ENCODE measurements at regions not wholly inside any gene's neighbourhood (a gene's known extent, or its start where the extent isn't known, plus 50 kb on each side); places are given as distances from the start of the nearest gene placed in this dataset.

GRCh38 chr21:17352996-17353655 is 159.7 kb upstream of the CXADR start:
- Histone ChIP-seq H3K4me1 (ENCODE audit: control insufficient read depth, insufficient read depth, low read length) (no peaks in the 10 kb centered on the region), H3K36me3 (ENCODE audit: control insufficient read depth, insufficient read depth, low read length) (no peaks in the 10 kb centered on the region), H3K27me3 (ENCODE audit: control insufficient read depth, insufficient read depth, low read length, poor library complexity, severe bottlenecking) (no peaks in the 10 kb centered on the region), H3K4me3 (ENCODE audit: insufficient read depth, low read depth, low read length) (no peak overlapping the region), H3K27ac (ENCODE audit: insufficient read depth, low read depth, low read length, poor library complexity, severe bottlenecking) (no peak overlapping the region), H3K9me3 (ENCODE audit: control insufficient read depth, low read length) (no peaks in the 10 kb centered on the region)
- 91% methylated on average over 3 of the region's 3 CpGs for WGBS, 2 experiments

- Histone ChIP-seq H3K9me3 (ENCODE audit: control insufficient read depth, low read length) (no peaks in the 10 kb centered on the region), H3K36me3 (ENCODE audit: control insufficient read depth, insufficient read depth, low read length) (no peaks in the 10 kb centered on the region), H3K27ac (ENCODE audit: insufficient read depth, low read depth, low read length, poor library complexity, severe bottlenecking) (no peak overlapping the region), H3K27me3 (ENCODE audit: control insufficient read depth, insufficient read depth, low read length, poor library complexity, severe bottlenecking) (no peaks in the 10 kb centered on the region), H3K4me1 (ENCODE audit: control insufficient read depth, insufficient read depth, low read length) (no peaks in the 10 kb centered on the region), H3K4me3 (ENCODE audit: insufficient read depth, low read depth, low read length) (no peak overlapping the region)
- 95 to 96% methylated on average over 2 of the region's 2 CpGs for WGBS, 2 experiments
Measured at GRCh38 chr21:17359781-17360180, 153.1 kb upstream of the CXADR start.

GRCh38 chr21:17368748-17369363 is 144.0 kb upstream of the CXADR start:
- no peaks in the 10 kb centered on the region for H3K36me3 ChIP-seq (ENCODE audit: control insufficient read depth, insufficient read depth, low read length)
- H3K4me1 ChIP-seq (ENCODE audit: control insufficient read depth, insufficient read depth, low read length): peaks cover 7% of the 10 kb centered on the region
- WGBS, 2 experiments: 77 to 82% methylated on average over 3 of the region's 3 CpGs
- H3K9me3 ChIP-seq (ENCODE audit: control insufficient read depth, low read length): no peaks in the 10 kb centered on the region
- no peak overlapping the region for H3K27ac ChIP-seq (ENCODE audit: insufficient read depth, low read depth, low read length, poor library complexity, severe bottlenecking)
- H3K4me3 ChIP-seq (ENCODE audit: insufficient read depth, low read depth, low read length): no peak overlapping the region
- no peaks in the 10 kb centered on the region for H3K27me3 ChIP-seq (ENCODE audit: control insufficient read depth, insufficient read depth, low read length, poor library complexity, severe bottlenecking)

- H3K4me3 ChIP-seq (ENCODE audit: insufficient read depth, low read depth, low read length): no peak overlapping the region
- H3K4me1 ChIP-seq (ENCODE audit: control insufficient read depth, insufficient read depth, low read length): peaks cover 7% of the 10 kb centered on the region
- 86 to 90% methylated on average over 5 of the region's 5 CpGs for WGBS, 2 experiments
- H3K27me3 ChIP-seq (ENCODE audit: control insufficient read depth, insufficient read depth, low read length, poor library complexity, severe bottlenecking): no peaks in the 10 kb centered on the region
- H3K36me3 ChIP-seq (ENCODE audit: control insufficient read depth, insufficient read depth, low read length): no peaks in the 10 kb centered on the region
- no peak overlapping the region for H3K27ac ChIP-seq (ENCODE audit: insufficient read depth, low read depth, low read length, poor library complexity, severe bottlenecking)
- H3K9me3 ChIP-seq (ENCODE audit: control insufficient read depth, low read length): no peaks in the 10 kb centered on the region
Measured at GRCh38 chr21:17370263-17370662, 142.6 kb upstream of the CXADR start.

GRCh38 chr21:17370916-17371315 is 141.9 kb upstream of the CXADR start:
- H3K27me3 ChIP-seq (ENCODE audit: control insufficient read depth, insufficient read depth, low read length, poor library complexity, severe bottlenecking): no peaks in the 10 kb centered on the region
- peaks cover 7% of the 10 kb centered on the region for H3K4me1 ChIP-seq (ENCODE audit: control insufficient read depth, insufficient read depth, low read length)
- H3K9me3 ChIP-seq (ENCODE audit: control insufficient read depth, low read length): no peaks in the 10 kb centered on the region
- no peak overlapping the region for H3K4me3 ChIP-seq (ENCODE audit: insufficient read depth, low read depth, low read length)
- no peak overlapping the region for H3K27ac ChIP-seq (ENCODE audit: insufficient read depth, low read depth, low read length, poor library complexity, severe bottlenecking)
- WGBS, 2 experiments: 35 to 38% methylated on average over 5 of the region's 5 CpGs
- H3K36me3 ChIP-seq (ENCODE audit: control insufficient read depth, insufficient read depth, low read length): no peaks in the 10 kb centered on the region

- WGBS, 2 experiments: 14 to 20% methylated on average over 1 of the region's 1 CpG
- Histone ChIP-seq H3K4me3 (ENCODE audit: insufficient read depth, low read depth, low read length) (no peak overlapping the region), H3K4me1 (ENCODE audit: control insufficient read depth, insufficient read depth, low read length) (peaks cover 7% of the 10 kb centered on the region), H3K9me3 (ENCODE audit: control insufficient read depth, low read length) (no peaks in the 10 kb centered on the region), H3K27me3 (ENCODE audit: control insufficient read depth, insufficient read depth, low read length, poor library complexity, severe bottlenecking) (no peaks in the 10 kb centered on the region), H3K36me3 (ENCODE audit: control insufficient read depth, insufficient read depth, low read length) (no peaks in the 10 kb centered on the region), H3K27ac (ENCODE audit: insufficient read depth, low read depth, low read length, poor library complexity, severe bottlenecking) (no peak overlapping the region)
Measured at GRCh38 chr21:17371450-17371849, 141.4 kb upstream of the CXADR start.

- no peak overlapping the region for H3K27ac ChIP-seq (ENCODE audit: insufficient read depth, low read depth, low read length, poor library complexity, severe bottlenecking)
- H3K4me3 ChIP-seq (ENCODE audit: insufficient read depth, low read depth, low read length): no peak overlapping the region
- H3K4me1 ChIP-seq (ENCODE audit: control insufficient read depth, insufficient read depth, low read length): peaks cover 7% of the 10 kb centered on the region
- no peaks in the 10 kb centered on the region for H3K27me3 ChIP-seq (ENCODE audit: control insufficient read depth, insufficient read depth, low read length, poor library complexity, severe bottlenecking)
- no peaks in the 10 kb centered on the region for H3K9me3 ChIP-seq (ENCODE audit: control insufficient read depth, low read length)
- no peaks in the 10 kb centered on the region for H3K36me3 ChIP-seq (ENCODE audit: control insufficient read depth, insufficient read depth, low read length)
- WGBS, 2 experiments: 93 to 100% methylated on average over 2 of the region's 2 CpGs
Measured at GRCh38 chr21:17372200-17372599, 140.6 kb upstream of the CXADR start.

- H3K4me3 ChIP-seq (ENCODE audit: insufficient read depth, low read depth, low read length): no peak overlapping the region
- no peaks in the 10 kb centered on the region for H3K36me3 ChIP-seq (ENCODE audit: control insufficient read depth, insufficient read depth, low read length)
- H3K4me1 ChIP-seq (ENCODE audit: control insufficient read depth, insufficient read depth, low read length): no peaks in the 10 kb centered on the region
- H3K9me3 ChIP-seq (ENCODE audit: control insufficient read depth, low read length): no peaks in the 10 kb centered on the region
- H3K27me3 ChIP-seq (ENCODE audit: control insufficient read depth, insufficient read depth, low read length, poor library complexity, severe bottlenecking): no peaks in the 10 kb centered on the region
- 43 to 50% methylated on average over 2 of the region's 2 CpGs for WGBS, 2 experiments
- no peak overlapping the region for H3K27ac ChIP-seq (ENCODE audit: insufficient read depth, low read depth, low read length, poor library complexity, severe bottlenecking)
Measured at GRCh38 chr21:17386498-17386897, 126.3 kb upstream of the CXADR start.

- no peak overlapping the region for H3K27ac ChIP-seq (ENCODE audit: insufficient read depth, low read depth, low read length, poor library complexity, severe bottlenecking)
- no peaks in the 10 kb centered on the region for H3K27me3 ChIP-seq (ENCODE audit: control insufficient read depth, insufficient read depth, low read length, poor library complexity, severe bottlenecking)
- H3K9me3 ChIP-seq (ENCODE audit: control insufficient read depth, low read length): no peaks in the 10 kb centered on the region
- no peaks in the 10 kb centered on the region for H3K36me3 ChIP-seq (ENCODE audit: control insufficient read depth, insufficient read depth, low read length)
- no peaks in the 10 kb centered on the region for H3K4me1 ChIP-seq (ENCODE audit: control insufficient read depth, insufficient read depth, low read length)
- WGBS, 2 experiments: 0 to 14% methylated on average over 1 to 4 of the region's 7 CpGs
- no peak overlapping the region for H3K4me3 ChIP-seq (ENCODE audit: insufficient read depth, low read depth, low read length)
Measured at GRCh38 chr21:17387030-17387617, 125.7 kb upstream of the CXADR start.

- no peaks in the 10 kb centered on the region for H3K27me3 ChIP-seq (ENCODE audit: control insufficient read depth, insufficient read depth, low read length, poor library complexity, severe bottlenecking)
- WGBS, 2 experiments: 89 to 90% methylated on average over 4 of the region's 4 CpGs
- no peak overlapping the region for H3K27ac ChIP-seq (ENCODE audit: insufficient read depth, low read depth, low read length, poor library complexity, severe bottlenecking)
- no peak overlapping the region for H3K4me3 ChIP-seq (ENCODE audit: insufficient read depth, low read depth, low read length)
- no peaks in the 10 kb centered on the region for H3K9me3 ChIP-seq (ENCODE audit: control insufficient read depth, low read length)
- no peaks in the 10 kb centered on the region for H3K36me3 ChIP-seq (ENCODE audit: control insufficient read depth, insufficient read depth, low read length)
- H3K4me1 ChIP-seq (ENCODE audit: control insufficient read depth, insufficient read depth, low read length): peaks cover 3% of the 10 kb centered on the region
Measured at GRCh38 chr21:17388226-17388625, 124.6 kb upstream of the CXADR start.

All from ectodermal cell (in vitro differentiated cells).